ENCODE measurements at regions not wholly inside any gene's neighbourhood (a gene's known extent, or its start where the extent isn't known, plus 50 kb on each side); places are given as distances from the start of the nearest gene placed in this dataset.

DNA sequence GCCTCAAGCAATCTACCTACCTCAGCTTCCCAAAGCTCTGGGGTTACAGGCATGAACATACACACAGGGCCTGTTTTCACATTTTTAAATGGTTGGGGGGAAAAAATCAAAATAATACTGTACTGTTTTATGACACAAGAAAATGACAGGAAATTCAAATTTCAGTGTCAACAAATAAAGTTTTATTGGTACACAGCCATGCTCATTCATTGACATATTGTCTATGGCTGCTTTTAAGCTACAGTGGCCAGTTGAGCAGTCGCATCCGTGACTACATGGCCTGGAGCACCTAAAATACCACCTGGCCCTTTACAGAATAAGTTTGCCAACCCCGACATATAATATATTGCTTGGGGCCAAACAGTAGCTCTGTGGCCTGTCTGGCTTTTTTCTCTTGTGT, 56.4 kb upstream of the GGTA1 start:
- DNase-seq (ENCODE audit: low read depth in 1 of 2, low spot score in 1 of 2) = no peak
- Histone ChIP-seq H3K27ac (replicated peaks) (no peak overlapping the region), H3K27me3 (ENCODE audit: insufficient read depth, poor library complexity, severe bottlenecking) (no peaks in the 10 kb centered on the region), H3K4me3 (replicated peaks; ENCODE audit: insufficient read depth, low read length) (no peak overlapping the region)
- no peak for TF ChIP-seq GABPA (IDR thresholded peaks at IDR 0.05; ENCODE audit: low read depth)
- TF ChIP-seq, protein P1, sequence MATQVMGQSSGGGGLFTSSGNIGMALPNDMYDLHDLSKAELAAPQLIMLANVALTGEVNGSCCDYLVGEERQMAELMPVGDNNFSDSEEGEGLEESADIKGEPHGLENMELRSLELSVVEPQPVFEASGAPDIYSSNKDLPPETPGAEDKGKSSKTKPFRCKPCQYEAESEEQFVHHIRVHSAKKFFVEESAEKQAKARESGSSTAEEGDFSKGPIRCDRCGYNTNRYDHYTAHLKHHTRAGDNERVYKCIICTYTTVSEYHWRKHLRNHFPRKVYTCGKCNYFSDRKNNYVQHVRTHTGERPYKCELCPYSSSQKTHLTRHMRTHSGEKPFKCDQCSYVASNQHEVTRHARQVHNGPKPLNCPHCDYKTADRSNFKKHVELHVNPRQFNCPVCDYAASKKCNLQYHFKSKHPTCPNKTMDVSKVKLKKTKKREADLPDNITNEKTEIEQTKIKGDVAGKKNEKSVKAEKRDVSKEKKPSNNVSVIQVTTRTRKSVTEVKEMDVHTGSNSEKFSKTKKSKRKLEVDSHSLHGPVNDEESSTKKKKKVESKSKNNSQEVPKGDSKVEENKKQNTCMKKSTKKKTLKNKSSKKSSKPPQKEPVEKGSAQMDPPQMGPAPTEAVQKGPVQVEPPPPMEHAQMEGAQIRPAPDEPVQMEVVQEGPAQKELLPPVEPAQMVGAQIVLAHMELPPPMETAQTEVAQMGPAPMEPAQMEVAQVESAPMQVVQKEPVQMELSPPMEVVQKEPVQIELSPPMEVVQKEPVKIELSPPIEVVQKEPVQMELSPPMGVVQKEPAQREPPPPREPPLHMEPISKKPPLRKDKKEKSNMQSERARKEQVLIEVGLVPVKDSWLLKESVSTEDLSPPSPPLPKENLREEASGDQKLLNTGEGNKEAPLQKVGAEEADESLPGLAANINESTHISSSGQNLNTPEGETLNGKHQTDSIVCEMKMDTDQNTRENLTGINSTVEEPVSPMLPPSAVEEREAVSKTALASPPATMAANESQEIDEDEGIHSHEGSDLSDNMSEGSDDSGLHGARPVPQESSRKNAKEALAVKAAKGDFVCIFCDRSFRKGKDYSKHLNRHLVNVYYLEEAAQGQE (IDR thresholded peaks at IDR 0.05; ENCODE audit: insufficient replicate concordance, low read depth) = no peak

GRCh38 chr9:121556580-121556979, 56.9 kb upstream of the GGTA1 start:
- Histone ChIP-seq H3K4me3 (replicated peaks; ENCODE audit: insufficient read depth, low read length) (no peak overlapping the region), H3K27me3 (ENCODE audit: insufficient read depth, poor library complexity, severe bottlenecking) (no peaks in the 10 kb centered on the region), H3K27ac (replicated peaks) (no peak overlapping the region)
- TF ChIP-seq POLR2AphosphoS5 (IDR thresholded peaks at IDR 0.05; ENCODE audit: low read depth) (no peak), CTCF (IDR thresholded peaks at IDR 0.05; ENCODE audit: insufficient read depth, low read length) (no peak), GABPA (IDR thresholded peaks at IDR 0.05; ENCODE audit: low read depth) (no peak), SPI1 (IDR thresholded peaks at IDR 0.05; ENCODE audit: borderline replicate concordance, low read depth) (no peak)
- TF ChIP-seq, protein P1 (IDR thresholded peaks at IDR 0.05; ENCODE audit: insufficient replicate concordance, low read depth) = no peak
- DNase-seq (ENCODE audit: low read depth in 1 of 2, low spot score in 1 of 2) = no peak

- no peak overlapping the region for H3K27ac ChIP-seq (replicated peaks)
- peak; percentile 81 to 91 for DNase-seq (ENCODE audit: low read depth in 1 of 2, low spot score in 1 of 2)
- TF ChIP-seq SPI1 (IDR thresholded peaks at IDR 0.05; ENCODE audit: borderline replicate concordance, low read depth) = peak; percentile 95
- TF ChIP-seq GABPA (IDR thresholded peaks at IDR 0.05; ENCODE audit: low read depth) = 0 out of 2 replicates have a peak, but pooled peaks have one; percentile 32
- TF ChIP-seq POLR2AphosphoS5 (IDR thresholded peaks at IDR 0.05; ENCODE audit: low read depth) = peak; percentile 81
- TF ChIP-seq, protein P1 (IDR thresholded peaks at IDR 0.05; ENCODE audit: insufficient replicate concordance, low read depth) = no peak
- no peak for TF ChIP-seq CTCF (IDR thresholded peaks at IDR 0.05; ENCODE audit: insufficient read depth, low read length)
These were observed 58.2 kb upstream of the GGTA1 start for GRCh38 chr9:121557581-121558447.

More at GRCh38 chr9:121557581-121558447, 58.2 kb upstream of the GGTA1 start:
- H3K4me3 ChIP-seq (replicated peaks; ENCODE audit: insufficient read depth, low read length) = no peak overlapping the region
- no peaks in the 10 kb centered on the region for H3K27me3 ChIP-seq (ENCODE audit: insufficient read depth, poor library complexity, severe bottlenecking)

Data from HL-60 (cell line).